Neural progenitor cell (in vitro differentiated cells): ENCODE measurements at regions not wholly inside any gene's neighbourhood (a gene's known extent, or its start where the extent isn't known, plus 50 kb on each side); places are given as distances from the start of the nearest gene placed in this dataset.

Source experiments
- EZH2 ChIP-seq: fragments of 200-600 bp; sonication (generic); IDR thresholded peaks from 2 replicates; pipeline ENCODE4 v1.6.1; 2017; ENCODE audit warnings: antibody characterized with exemption, mild to moderate bottlenecking, moderate library complexity
- TF ChIP-seq, protein P1 (sequence below): fragments of 200-600 bp; sonication (generic); IDR thresholded peaks from 2 replicates; pipeline ENCODE4 v1.5.1; 2017; ENCODE audit warnings: antibody characterized with exemption, mild to moderate bottlenecking

DNA sequence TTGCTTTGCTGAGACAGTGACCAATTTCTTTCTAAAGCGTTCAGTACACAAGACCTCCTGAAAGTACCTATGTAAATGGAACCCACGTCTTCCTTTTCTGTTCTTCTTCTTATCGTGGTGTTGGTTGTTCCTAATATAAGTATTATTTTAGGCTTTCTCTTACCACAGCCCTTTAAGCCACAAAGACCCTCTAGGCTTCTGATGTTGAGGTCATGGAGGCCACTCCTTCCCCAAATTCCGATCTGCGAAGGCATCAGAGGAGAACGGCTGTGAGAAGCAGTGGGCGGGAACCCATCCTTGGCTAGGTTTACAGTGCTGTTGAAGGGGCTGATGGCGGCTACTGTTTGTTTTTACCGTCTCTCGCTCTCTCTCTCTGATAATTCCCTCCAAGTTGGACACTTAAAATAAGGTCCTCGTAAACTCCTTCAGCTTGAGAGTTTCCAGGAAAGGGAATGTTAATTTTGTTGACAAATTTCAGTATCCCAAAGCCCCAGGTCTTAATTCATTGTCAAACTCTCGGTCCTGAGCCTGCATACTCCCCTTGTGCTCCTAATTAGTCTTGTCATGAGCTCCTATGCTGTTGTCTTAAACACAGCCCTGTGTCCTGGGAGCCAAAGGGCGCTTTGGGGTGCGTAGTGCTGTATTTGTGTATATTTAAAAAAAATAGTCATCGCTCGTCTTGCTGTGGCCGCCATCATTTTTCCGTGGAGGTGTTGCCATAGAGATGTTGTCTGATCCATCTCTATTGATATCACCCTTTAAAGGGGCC lies 178.8 kb downstream of the OPA1 start:
- TF ChIP-seq, protein P1, sequence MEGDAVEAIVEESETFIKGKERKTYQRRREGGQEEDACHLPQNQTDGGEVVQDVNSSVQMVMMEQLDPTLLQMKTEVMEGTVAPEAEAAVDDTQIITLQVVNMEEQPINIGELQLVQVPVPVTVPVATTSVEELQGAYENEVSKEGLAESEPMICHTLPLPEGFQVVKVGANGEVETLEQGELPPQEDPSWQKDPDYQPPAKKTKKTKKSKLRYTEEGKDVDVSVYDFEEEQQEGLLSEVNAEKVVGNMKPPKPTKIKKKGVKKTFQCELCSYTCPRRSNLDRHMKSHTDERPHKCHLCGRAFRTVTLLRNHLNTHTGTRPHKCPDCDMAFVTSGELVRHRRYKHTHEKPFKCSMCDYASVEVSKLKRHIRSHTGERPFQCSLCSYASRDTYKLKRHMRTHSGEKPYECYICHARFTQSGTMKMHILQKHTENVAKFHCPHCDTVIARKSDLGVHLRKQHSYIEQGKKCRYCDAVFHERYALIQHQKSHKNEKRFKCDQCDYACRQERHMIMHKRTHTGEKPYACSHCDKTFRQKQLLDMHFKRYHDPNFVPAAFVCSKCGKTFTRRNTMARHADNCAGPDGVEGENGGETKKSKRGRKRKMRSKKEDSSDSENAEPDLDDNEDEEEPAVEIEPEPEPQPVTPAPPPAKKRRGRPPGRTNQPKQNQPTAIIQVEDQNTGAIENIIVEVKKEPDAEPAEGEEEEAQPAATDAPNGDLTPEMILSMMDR: no peak
- no peak for TF ChIP-seq EZH2
